ENCODE measurements at regions not wholly inside any gene's neighbourhood (a gene's known extent, or its start where the extent isn't known, plus 50 kb on each side); places are given as distances from the start of the nearest gene placed in this dataset.

DNA sequence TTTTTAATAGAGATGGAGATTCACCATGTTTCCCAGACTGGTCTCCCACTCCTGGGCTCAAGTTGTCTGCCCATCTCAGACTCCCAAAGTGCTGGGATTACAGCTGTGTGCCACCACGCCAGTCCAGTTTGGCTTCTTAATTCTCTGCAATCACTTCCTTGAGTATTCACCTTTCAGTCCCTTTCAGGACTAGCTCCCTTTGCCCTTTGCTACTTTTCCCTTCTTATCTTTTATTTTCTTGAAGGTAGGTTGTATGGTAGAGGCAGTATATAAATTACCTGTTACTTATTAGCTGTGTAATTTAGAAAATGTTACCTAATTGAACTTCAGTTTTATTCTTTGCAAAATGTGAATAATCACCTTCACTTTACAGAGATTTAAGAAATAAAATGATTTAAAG is 285.8 kb downstream of the FGF9 start:
- H3K27ac ChIP-seq (ENCODE audit: insufficient read depth, low read length): no peak overlapping the region
- DNase-seq (no peak), ATAC-seq (ENCODE audit: low read depth) (no peak)
- no peak overlapping the region for H2AFZ ChIP-seq (replicated peaks; ENCODE audit: low read length, poor library complexity)
- H2BK15ac ChIP-seq (ENCODE audit: low read depth, low read length): no peak overlapping the region
- no peak overlapping the region for H4K91ac ChIP-seq (ENCODE audit: insufficient read depth, low read depth, low read length)
- H3K27me3 ChIP-seq (ENCODE audit: control insufficient read depth, insufficient read depth, low read length): no peaks in the 10 kb centered on the region
- WGBS, 2 experiments (ENCODE audit: extremely low coverage in 2 of 2, insufficient read length in 1 of 2): no CpG with 5 or more reads among the region's 1 CpG
- POLR2A ChIA-PET (ENCODE audit: unreplicated experiment): interaction anchor here (0.6 kb wide), 1 partner anchor 283 kb away, joined by 7 read pairs; no protein-coding TSS in a partner anchor
- peaks cover 5% of the 10 kb centered on the region; the same call in 1 of the 2 replicates for H3K9me3 ChIP-seq (ENCODE audit: control insufficient read depth, insufficient read depth, low read length)
- H3K4me2 ChIP-seq (ENCODE audit: low read depth, low read length): no peak overlapping the region
- H4K20me1 ChIP-seq (ENCODE audit: insufficient read depth, low read length): no peaks in the 10 kb centered on the region
- no peak overlapping the region for H2BK120ac ChIP-seq (ENCODE audit: low read depth, low read length)
- no peak overlapping the region for H4K8ac ChIP-seq (ENCODE audit: low read depth in 2 of 2, low read length in 2 of 2)
- in situ Hi-C loops (cut with MboI; ENCODE audit: low sequenced_read_pairs) (loop anchor here (25.0 kb wide), 1 partner anchor 1356 kb away; no protein-coding TSS in a partner anchor), dilution Hi-C loops (cut with HindIII; ENCODE audit: low sequenced_read_pairs, unreplicated experiment) (no loop called here), intact Hi-C loops (cut with micrococcal nuclease) (no loop called here)
- no peak overlapping the region for H3K9ac ChIP-seq (ENCODE audit: low read depth, low read length)
- 0 out of 2 replicates have a peak overlapping the region, but pooled peaks have one; percentile 42 for H3K4ac ChIP-seq (ENCODE audit: low read depth, low read length)
- H3K4me1 ChIP-seq (ENCODE audit: control insufficient read depth, insufficient read depth, low read length): peaks cover 6% of the 10 kb centered on the region
- H3K56ac ChIP-seq (ENCODE audit: extremely low read depth, insufficient read depth, low read length): no peak overlapping the region
- no peaks in the 10 kb centered on the region for H3K36me3 ChIP-seq (ENCODE audit: control insufficient read depth, insufficient read depth, low read length)
- TF ChIP-seq BHLHE40 (IDR thresholded peaks at IDR 0.05; ENCODE audit: low read depth, low read length) (no peak), NFE2L2 (IDR thresholded peaks at IDR 0.05; ENCODE audit: low read depth, low read length) (no peak), MAZ (IDR thresholded peaks at IDR 0.05; ENCODE audit: borderline replicate concordance, low read depth, low read length) (no peak), RFX5 (IDR thresholded peaks at IDR 0.05; ENCODE audit: low read depth, low read length) (no peak), CHD1 (IDR thresholded peaks at IDR 0.05; ENCODE audit: low read depth, low read length) (no peak), SMC3 (IDR thresholded peaks at IDR 0.05; ENCODE audit: low read depth, low read length) (no peak)
- TF ChIP-seq, protein P1, sequence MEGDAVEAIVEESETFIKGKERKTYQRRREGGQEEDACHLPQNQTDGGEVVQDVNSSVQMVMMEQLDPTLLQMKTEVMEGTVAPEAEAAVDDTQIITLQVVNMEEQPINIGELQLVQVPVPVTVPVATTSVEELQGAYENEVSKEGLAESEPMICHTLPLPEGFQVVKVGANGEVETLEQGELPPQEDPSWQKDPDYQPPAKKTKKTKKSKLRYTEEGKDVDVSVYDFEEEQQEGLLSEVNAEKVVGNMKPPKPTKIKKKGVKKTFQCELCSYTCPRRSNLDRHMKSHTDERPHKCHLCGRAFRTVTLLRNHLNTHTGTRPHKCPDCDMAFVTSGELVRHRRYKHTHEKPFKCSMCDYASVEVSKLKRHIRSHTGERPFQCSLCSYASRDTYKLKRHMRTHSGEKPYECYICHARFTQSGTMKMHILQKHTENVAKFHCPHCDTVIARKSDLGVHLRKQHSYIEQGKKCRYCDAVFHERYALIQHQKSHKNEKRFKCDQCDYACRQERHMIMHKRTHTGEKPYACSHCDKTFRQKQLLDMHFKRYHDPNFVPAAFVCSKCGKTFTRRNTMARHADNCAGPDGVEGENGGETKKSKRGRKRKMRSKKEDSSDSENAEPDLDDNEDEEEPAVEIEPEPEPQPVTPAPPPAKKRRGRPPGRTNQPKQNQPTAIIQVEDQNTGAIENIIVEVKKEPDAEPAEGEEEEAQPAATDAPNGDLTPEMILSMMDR (conservative IDR thresholded peaks at IDR 0.05; ENCODE audit: low read depth, low read length): no peak
- no peaks in the 10 kb centered on the region for H3K79me1 ChIP-seq (ENCODE audit: low read depth in 1 of 2, low read length in 2 of 2)
- no peak overlapping the region for H4K5ac ChIP-seq (ENCODE audit: low read depth, low read length)
- H2AK5ac ChIP-seq (ENCODE audit: low read depth, low read length): no peak overlapping the region
- peak overlapping the region; percentile 23; the same call in 1 of the 2 replicates for H2BK20ac ChIP-seq (ENCODE audit: low read depth, low read length)
- H3K18ac ChIP-seq (ENCODE audit: low read depth, low read length): no peak overlapping the region
- H2AK9ac ChIP-seq (replicated peaks; ENCODE audit: low read depth, low read length, poor library complexity): no peak overlapping the region
- no peak overlapping the region for H2BK5ac ChIP-seq (ENCODE audit: low read depth, low read length, poor library complexity, severe bottlenecking)
- CTCF ChIA-PET: interaction anchor here (1.3 kb wide), 1 partner anchor 10 kb away, joined by 4 read pairs; no protein-coding TSS in a partner anchor
- H3K14ac ChIP-seq (replicated peaks; ENCODE audit: low read depth, low read length): 0 out of 2 replicates have a peak overlapping the region, but pooled peaks have one; percentile 24
- H3K4me3 ChIP-seq (ENCODE audit: insufficient read depth, low read depth, low read length): no peak overlapping the region
- no peak overlapping the region for H3K23ac ChIP-seq (ENCODE audit: low read depth, low read length)
- BruUV-seq (replicated peaks): no TSS peak
- H3K9me1 ChIP-seq (ENCODE audit: insufficient read depth, low read length): no peaks in the 10 kb centered on the region
